GM12878 (cell line): ENCODE measurements at regions not wholly inside any gene's neighbourhood (a gene's known extent, or its start where the extent isn't known, plus 50 kb on each side); places are given as distances from the start of the nearest gene placed in this dataset.

ENCODE experiments used
- ATAC-seq: fragments of 200-7000 bp; cut with Tn5 transposase; 3 replicates; pipeline ENCODE4 v1.9.1; 2020; ENCODE audit warnings: mild to moderate bottlenecking, moderate library complexity
- BruUV-seq: library from RNA; stranded (reverse); fragments of 400-500 nt; replicated peaks from 2 replicates; lab custom pipeline; 2021; lab: Mats Ljungman, UMichigan
- CTCF ChIA-PET: fragments of 300-600 bp; sonication (Branson Sonifier 250); formaldehyde crosslinking; extraction: SDS; loops from one replicate; lab custom pipeline; 2021; ENCODE audit warnings: inconsistent platforms; lab: Yijun Ruan, JAX
- POLR2A ChIA-PET: fragments of 350-600 bp; formaldehyde crosslinking; extraction: SDS; loops from one replicate; lab custom pipeline; 2021; ENCODE audit warnings: inconsistent platforms; lab: Charles Lee
- RAD21 ChIA-PET: fragments of 300-600 bp; sonication (Branson Sonifier 250); formaldehyde crosslinking; loops from one replicate; lab custom pipeline; 2023; ENCODE audit warnings: antibody characterized with exemption; ENCODE audit not compliant: unreplicated experiment; lab: Charles Lee
- SMC1A ChIA-PET: fragments of 300-600 bp; sonication (Branson Sonifier 250); formaldehyde crosslinking; loops from one replicate; lab custom pipeline; 2023; ENCODE audit not compliant: unreplicated experiment, uncharacterized antibody; lab: Charles Lee
- DNase-seq: peaks from one replicate; pipeline ENCODE4 v3.0.0-alpha.2; 2011; ENCODE audit warnings: low read depth, low spot score
- FAIRE-seq: peaks from 3 replicates; lab custom pipeline; 2011; peaks lifted over from hg19 to GRCh38; lab: Jason Lieb, UNC
- H2AFZ ChIP-seq: 2 replicates; pipeline ENCODE4 v1.6.0; 2011; ENCODE audit warnings: low read depth, low read length, control low read depth; ENCODE audit not compliant: control insufficient read depth
- H3K27ac ChIP-seq: 2 replicates; pipeline ENCODE4 v1.5.1; 2011; ENCODE audit warnings: control low read depth; ENCODE audit not compliant: control insufficient read depth, insufficient read depth
- H3K27me3 ChIP-seq, 2 experiments: replicated peaks in 1 of 2; 2 replicates each; pipeline versions ENCODE4 v1.6.0 to v1.6.1; 2011; ENCODE audit warnings: low read length in 1 of 2; ENCODE audit not compliant: control insufficient read depth in 2 of 2, insufficient read depth in 2 of 2
- H3K36me3 ChIP-seq, 2 experiments: 2 replicates each; pipeline ENCODE4 v1.5.1; 2011; ENCODE audit warnings: low read length in 1 of 2; ENCODE audit not compliant: control insufficient read depth in 2 of 2, insufficient read depth in 2 of 2
- H3K4me1 ChIP-seq: 2 replicates; pipeline ENCODE4 v1.6.1; 2011; ENCODE audit warnings: mild to moderate bottlenecking, low read length, moderate library complexity, mixed read lengths; ENCODE audit not compliant: control insufficient read depth, insufficient read depth
- H3K4me2 ChIP-seq: 2 replicates; pipeline ENCODE4 v1.6.0; 2011; ENCODE audit warnings: control low read depth; ENCODE audit not compliant: control insufficient read depth, insufficient read depth
- H3K4me3 ChIP-seq: fragments of 200-600 bp; sonication (generic); 2 replicates; pipeline ENCODE4 v1.5.1; 2016
- H3K79me2 ChIP-seq: 2 replicates; pipeline ENCODE4 v1.6.0; 2011; ENCODE audit warnings: low read length; ENCODE audit not compliant: control insufficient read depth, insufficient read depth
- H3K9ac ChIP-seq: 2 replicates; pipeline ENCODE4 v1.8.0; 2011; ENCODE audit warnings: low read length, control low read depth, mixed read lengths; ENCODE audit not compliant: control insufficient read depth, insufficient read depth
- H3K9me3 ChIP-seq: replicated peaks from 3 replicates; pipeline ENCODE4 v1.5.1; 2011; ENCODE audit warnings: mild to moderate bottlenecking, low read length; ENCODE audit not compliant: control insufficient read depth, insufficient read depth
- H4K20me1 ChIP-seq: 2 replicates; pipeline ENCODE4 v1.6.0; 2011; ENCODE audit not compliant: control insufficient read depth, insufficient read depth
- BACH1 ChIP-seq: fragments of 450-650 bp; IDR thresholded peaks from 2 replicates; pipeline ENCODE4 v1.6.1; 2017; ENCODE audit warnings: mild to moderate bottlenecking, borderline replicate concordance
- CREM ChIP-seq: IDR thresholded peaks from 2 replicates; pipeline ENCODE4 v1.6.1; 2014; ENCODE audit warnings: antibody characterized with exemption, low read depth
- NFIC ChIP-seq: IDR thresholded peaks from 2 replicates; pipeline ENCODE4 v1.6.1; 2012; ENCODE audit warnings: low read depth, mild to moderate bottlenecking, inconsistent platforms, low read length, moderate library complexity
- NFXL1 ChIP-seq: fragments of 450-650 bp; IDR thresholded peaks from 2 replicates; pipeline ENCODE4 v1.6.1; 2017; ENCODE audit warnings: antibody characterized with exemption, mild to moderate bottlenecking, borderline replicate concordance
- PRDM15 ChIP-seq: fragments of 450-650 bp; formaldehyde crosslinking; IDR thresholded peaks from 2 replicates; pipeline ENCODE4 v1.4.0; 2020; ENCODE audit warnings: mild to moderate bottlenecking, moderate library complexity
- TCF3 ChIP-seq: IDR thresholded peaks from 2 replicates; pipeline ENCODE4 v1.6.1; 2012; ENCODE audit warnings: low read depth, mild to moderate bottlenecking, low read length, borderline replicate concordance; ENCODE audit not compliant: insufficient read depth
- ZNF207 ChIP-seq: fragments of 450-650 bp; IDR thresholded peaks from 2 replicates; pipeline ENCODE4 v1.6.1; 2014; ENCODE audit warnings: antibody characterized with exemption, mild to moderate bottlenecking, borderline replicate concordance
- WGBS: methylation state at CpG from one replicate; pipeline ENCODE4 v1.1.6; 2016; ENCODE audit warnings: low lambda C conversion rate; ENCODE audit not compliant: insufficient replicate concordance, insufficient coverage; ENCODE audit errors: missing lambda C conversion rate; 5-methylcytosine and 5-hydroxymethylcytosine counted together
- in situ Hi-C: fragments of 300-500 bp; cut with MboI; formaldehyde crosslinking; loops from 9 replicates; pipeline ENCODE4 v1.14.3; 2018; ENCODE audit warnings: mixed read lengths
- intact Hi-C: fragments of 100-400 bp; cut with micrococcal nuclease; formaldehyde crosslinking; loops from one replicate; pipeline ENCODE4 v1.14.2; 2022; ENCODE audit not compliant: unreplicated experiment

GRCh38 chr7:142440219-142440905 lies 182.5 kb upstream of the PRSS58 start:
- ChIA-PET CTCF (interaction anchor here (0.9 to 1.4 kb wide), 5 partner anchors 19 to 57 kb away, joined by 3 to 7 read pairs (median 3); no protein-coding TSS in a partner anchor), SMC1A (no interaction called here), POLR2A (no interaction called here)
- 71% methylated on average over 6 of the region's 6 CpGs for WGBS
- ATAC-seq (no peak), DNase-seq (no peak)
- Histone ChIP-seq H4K20me1 (no peaks in the 10 kb centered on the region), H3K4me1 (peaks cover 5% of the 10 kb centered on the region), H3K9me3 (no peaks in the 10 kb centered on the region), H3K4me2 (no peak overlapping the region), H3K27me3 (no peaks in the 10 kb centered on the region; a peak in 1 of 4 replicates), H3K36me3 (no peaks in the 10 kb centered on the region), H3K4me3 (no peak overlapping the region)
- BruUV-seq, result no TSS peak
- intact Hi-C loops, result no loop called here
- TF ChIP-seq NFIC (no peak), PRDM15 (CRISPR knock-in tag) (no peak), ZNF207 (no peak), NFXL1 (no peak), CREM (no peak), TCF3 (no peak), BACH1 (no peak)
- TF ChIP-seq, all 136 proteins: peak for 0
- Histone ChIP-seq H3K79me2 (no peaks in the 10 kb centered on the region), H2AFZ (no peak overlapping the region), H3K27ac (no peak overlapping the region), H3K9ac (no peak overlapping the region)
- FAIRE-seq, result no peak
- in situ Hi-C loops, result no loop called here
- RAD21 ChIA-PET, result no interaction called here
